Vagina (tissue), 2 donors: ENCODE measurements at regions not wholly inside any gene's neighbourhood (a gene's known extent, or its start where the extent isn't known, plus 50 kb on each side); places are given as distances from the start of the nearest gene placed in this dataset.

Experiments
- DNase-seq, 2 donors: peaks; one replicate each; pipeline ENCODE4 v3.0.0-alpha.2; 2017; ENCODE audit errors: extremely low spot score in 2 of 2
- H3K27ac ChIP-seq: fragments of 200-600 bp; sonication (generic); one replicate; pipeline ENCODE4 v1.5.1; 2019
- H3K27me3 ChIP-seq: fragments of 200-600 bp; sonication (generic); one replicate; pipeline ENCODE4 v1.5.1; 2019
- H3K36me3 ChIP-seq, 2 donors: fragments of 200-600 bp; sonication (generic); one replicate each; pipeline ENCODE4 v1.5.1; 2017 to 2019
- H3K4me1 ChIP-seq: fragments of 200-600 bp; sonication (generic); one replicate; pipeline ENCODE4 v1.5.1; 2019
- H3K4me3 ChIP-seq, 2 donors: fragments of 200-600 bp; sonication (generic); 1 replicate in 1 of 2; 2 replicates in 1 of 2; pipeline ENCODE4 v1.5.1; 2016 to 2019
- H3K9me3 ChIP-seq: fragments of 200-600 bp; sonication (generic); one replicate; pipeline ENCODE4 v1.5.1; 2019
- CTCF ChIP-seq, 3 experiments: fragments of 450-650 bp in 2 of 3; fragments of 200-600 bp in 1 of 3; sonication (generic) in 1 of 3; IDR thresholded peaks; one replicate each; pipeline ENCODE4 v1.5.1; 2017 to 2019; ENCODE audit warnings: antibody characterized with exemption in 3 of 3, mild to moderate bottlenecking in 2 of 3, moderate library complexity in 2 of 3
- POLR2A ChIP-seq, 2 donors: fragments of 450-650 bp; IDR thresholded peaks; one replicate each; pipeline ENCODE4 v1.6.1; 2017; ENCODE audit warnings: antibody characterized with exemption in 2 of 2, mild to moderate bottlenecking in 2 of 2, moderate library complexity in 2 of 2
- POLR2AphosphoS5 ChIP-seq, 2 donors: sonication (generic); formaldehyde crosslinking; IDR thresholded peaks; one replicate each; pipeline ENCODE4 v1.9.0; 2017; ENCODE audit warnings: antibody characterized with exemption in 2 of 2, mild to moderate bottlenecking in 2 of 2, low read depth in 1 of 2; ENCODE audit not compliant: insufficient read depth in 1 of 2
- intact Hi-C: fragments of 100-400 bp; cut with DNase I; formaldehyde crosslinking; loops from one replicate; pipeline ENCODE4 v1.15.1; 2023

GRCh38 chr7:88442413-88442812 is 135.7 kb upstream of the STEAP4 start:
- intact Hi-C loops = no loop called here
- no peak for TF ChIP-seq POLR2A (IDR thresholded peaks at IDR 0.05)
- no peak for TF ChIP-seq CTCF (IDR thresholded peaks at IDR 0.05)
- no peak for TF ChIP-seq POLR2AphosphoS5 (IDR thresholded peaks at IDR 0.05; ENCODE audit: insufficient read depth in 1 of 2, low read depth in 1 of 2)
- no peaks in the 10 kb centered on the region for H3K36me3 ChIP-seq
- no peak overlapping the region for H3K27ac ChIP-seq
- no peak for DNase-seq
- H3K27me3 ChIP-seq = no peaks in the 10 kb centered on the region
- no peaks in the 10 kb centered on the region for H3K9me3 ChIP-seq
- H3K4me1 ChIP-seq = no peaks in the 10 kb centered on the region
- H3K4me3 ChIP-seq = no peak overlapping the region

- no peak overlapping the region for H3K4me3 ChIP-seq
- H3K9me3 ChIP-seq = no peaks in the 10 kb centered on the region
- intact Hi-C loops = no loop called here
- H3K4me1 ChIP-seq = no peaks in the 10 kb centered on the region
- no peak overlapping the region for H3K27ac ChIP-seq
- H3K36me3 ChIP-seq = no peaks in the 10 kb centered on the region
- no peaks in the 10 kb centered on the region for H3K27me3 ChIP-seq
- TF ChIP-seq POLR2A (IDR thresholded peaks at IDR 0.05) (no peak), CTCF (IDR thresholded peaks at IDR 0.05) (no peak), POLR2AphosphoS5 (IDR thresholded peaks at IDR 0.05; ENCODE audit: insufficient read depth in 1 of 2, low read depth in 1 of 2) (no peak)
- no peak for DNase-seq
Observed at GRCh38 chr7:88437132-88437531, 130.4 kb upstream of the STEAP4 start.

GRCh38 chr7:88432301-88432700 is 125.6 kb upstream of the STEAP4 start:
- H3K27ac ChIP-seq = no peak overlapping the region
- H3K4me1 ChIP-seq = no peaks in the 10 kb centered on the region
- H3K9me3 ChIP-seq = no peaks in the 10 kb centered on the region
- no peak for DNase-seq
- H3K4me3 ChIP-seq = no peak overlapping the region
- TF ChIP-seq POLR2AphosphoS5 (IDR thresholded peaks at IDR 0.05; ENCODE audit: insufficient read depth in 1 of 2, low read depth in 1 of 2) = no peak
- no peak for TF ChIP-seq POLR2A (IDR thresholded peaks at IDR 0.05)
- no peak for TF ChIP-seq CTCF (IDR thresholded peaks at IDR 0.05)
- intact Hi-C loops = no loop called here
- no peaks in the 10 kb centered on the region for H3K27me3 ChIP-seq
- no peaks in the 10 kb centered on the region for H3K36me3 ChIP-seq

GRCh38 chr7:88431882-88432281 is 125.2 kb upstream of the STEAP4 start:
- intact Hi-C loops = no loop called here
- H3K9me3 ChIP-seq = no peaks in the 10 kb centered on the region
- H3K4me1 ChIP-seq = no peaks in the 10 kb centered on the region
- DNase-seq = no peak
- TF ChIP-seq POLR2A (IDR thresholded peaks at IDR 0.05) (no peak), POLR2AphosphoS5 (IDR thresholded peaks at IDR 0.05; ENCODE audit: insufficient read depth in 1 of 2, low read depth in 1 of 2) (no peak), CTCF (IDR thresholded peaks at IDR 0.05) (no peak)
- no peaks in the 10 kb centered on the region for H3K36me3 ChIP-seq
- H3K4me3 ChIP-seq = no peak overlapping the region
- no peaks in the 10 kb centered on the region for H3K27me3 ChIP-seq
- H3K27ac ChIP-seq = no peak overlapping the region

GRCh38 chr7:88429382-88429781 is 122.7 kb upstream of the STEAP4 start:
- H3K4me3 ChIP-seq = no peak overlapping the region
- intact Hi-C loops = no loop called here
- no peaks in the 10 kb centered on the region for H3K9me3 ChIP-seq
- TF ChIP-seq POLR2A (IDR thresholded peaks at IDR 0.05) = no peak
- no peak for TF ChIP-seq POLR2AphosphoS5 (IDR thresholded peaks at IDR 0.05; ENCODE audit: insufficient read depth in 1 of 2, low read depth in 1 of 2)
- no peak for TF ChIP-seq CTCF (IDR thresholded peaks at IDR 0.05)
- no peak overlapping the region for H3K27ac ChIP-seq
- no peaks in the 10 kb centered on the region for H3K4me1 ChIP-seq
- no peak for DNase-seq
- H3K27me3 ChIP-seq = no peaks in the 10 kb centered on the region
- no peaks in the 10 kb centered on the region for H3K36me3 ChIP-seq
